HG03457 (cell line): ENCODE measurements at regions not wholly inside any gene's neighbourhood (a gene's known extent, or its start where the extent isn't known, plus 50 kb on each side); places are given as distances from the start of the nearest gene placed in this dataset.

Experiments
- ATAC-seq: cut with Tn5 transposase; IDR thresholded peaks from one replicate; pipeline ENCODE4 v1.9.1; 2021; ENCODE audit warnings: moderate number of reproducible peaks; ENCODE audit not compliant: unreplicated experiment

DNA sequence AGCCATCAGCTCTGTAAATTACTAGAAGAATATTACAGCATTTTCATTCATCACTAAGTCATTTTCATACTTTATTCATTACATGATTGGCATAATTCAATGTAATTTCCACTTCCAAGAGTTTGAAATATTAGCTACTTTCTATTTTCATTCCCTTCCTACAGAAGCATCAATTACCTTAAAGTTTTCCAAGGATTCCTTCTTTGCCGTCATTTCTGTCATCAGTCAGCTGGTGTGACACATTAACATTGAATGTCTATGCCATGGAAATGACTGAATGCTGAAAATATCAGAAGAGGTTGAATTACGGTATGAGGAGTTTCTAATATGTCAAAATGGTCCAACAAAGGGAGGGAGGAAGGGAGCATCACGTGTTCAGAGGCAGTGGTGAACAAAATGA lies 718.2 kb upstream of the GRM7 start:
- no peak for ATAC-seq

DNA sequence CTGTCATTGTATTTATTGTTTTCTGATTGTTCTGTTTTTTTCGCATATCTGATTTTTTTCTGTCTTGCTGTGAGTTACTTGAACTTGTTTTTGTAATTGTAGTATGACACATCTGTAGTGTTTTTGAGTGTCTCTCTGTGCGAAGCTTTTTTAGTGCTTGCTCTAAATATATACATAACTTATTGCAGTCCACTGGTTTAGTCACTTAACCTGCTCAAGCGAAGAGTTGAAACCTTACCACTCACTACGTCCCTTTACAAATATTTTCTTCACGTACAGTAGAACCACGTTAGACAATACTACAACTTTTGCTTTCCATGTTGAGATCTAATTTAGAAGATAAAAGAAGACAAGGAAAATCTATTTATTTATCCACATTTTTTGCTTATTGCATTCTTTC lies 713.0 kb upstream of the GRM7 start:
- ATAC-seq, result no peak

DNA sequence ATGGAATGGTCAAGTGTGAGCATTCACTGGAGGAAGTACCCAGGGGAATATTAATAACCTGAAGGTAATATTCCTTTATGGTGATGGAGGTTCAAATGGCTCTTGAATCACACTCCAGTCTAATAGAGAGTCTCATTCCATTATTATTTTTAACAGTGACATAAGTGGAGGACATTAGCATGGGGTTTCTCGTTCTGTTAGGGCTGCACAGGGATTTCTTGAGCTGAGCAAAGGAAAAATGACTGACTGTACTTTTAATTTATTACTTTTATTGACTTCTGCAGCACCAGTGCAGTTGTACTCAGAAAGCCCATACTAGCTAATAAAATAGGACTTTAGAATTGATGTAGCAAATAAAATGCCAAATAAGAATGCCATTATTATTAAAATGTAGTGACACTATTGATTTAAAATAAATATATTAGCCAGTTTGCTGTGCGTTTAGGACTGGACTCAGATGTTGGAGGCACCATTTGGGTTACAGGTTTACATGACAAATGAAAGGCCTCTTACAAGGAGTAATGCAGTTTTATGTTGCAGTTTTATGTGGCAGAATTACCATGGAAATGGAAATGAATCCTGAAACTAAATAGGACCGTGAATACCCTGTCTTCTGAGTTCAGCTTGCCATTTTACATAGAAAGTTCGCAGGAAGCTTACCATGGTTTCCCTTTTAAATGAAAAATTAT lies 705.1 kb upstream of the GRM7 start:
- ATAC-seq, result no peak

DNA sequence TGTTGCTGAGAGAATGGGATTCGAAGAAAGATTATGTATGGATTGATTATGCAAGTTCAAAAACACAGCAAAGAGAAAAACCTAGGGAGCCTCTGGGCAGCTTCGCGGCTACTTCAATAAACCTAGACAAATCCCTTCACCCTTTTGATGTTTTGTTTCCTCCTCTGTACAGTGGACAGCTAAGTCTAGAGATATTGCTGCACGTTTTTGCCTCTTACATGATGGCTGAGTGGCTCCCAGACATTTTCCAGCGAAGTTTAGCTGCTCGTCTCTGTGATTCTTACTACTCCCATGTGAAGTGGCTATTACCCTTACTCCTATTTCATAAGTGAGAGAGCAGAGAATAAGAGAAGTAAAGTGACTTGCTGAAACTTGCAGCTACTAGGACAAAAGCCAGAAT lies 695.0 kb upstream of the GRM7 start:
- no peak for ATAC-seq

DNA sequence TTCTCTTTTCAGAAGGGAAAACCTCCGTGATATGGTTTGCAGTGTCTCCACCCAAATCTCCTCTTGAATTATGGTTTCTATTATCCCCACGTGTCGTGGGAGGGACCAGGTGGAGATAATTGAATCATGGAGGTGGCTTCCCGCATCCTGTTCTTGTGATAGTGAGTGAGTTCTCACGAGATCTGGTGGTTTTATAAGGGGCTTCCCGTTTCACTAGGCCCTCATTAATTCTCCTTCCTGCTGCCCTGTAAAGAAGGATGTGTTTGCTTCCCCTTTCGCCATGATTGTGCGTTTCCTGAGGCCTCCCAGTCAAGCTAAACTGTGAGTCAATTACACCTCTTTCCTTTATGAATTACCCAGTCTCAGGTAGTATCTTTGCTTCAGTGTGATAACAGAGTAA lies 692.7 kb upstream of the GRM7 start:
- ATAC-seq, result no peak

DNA sequence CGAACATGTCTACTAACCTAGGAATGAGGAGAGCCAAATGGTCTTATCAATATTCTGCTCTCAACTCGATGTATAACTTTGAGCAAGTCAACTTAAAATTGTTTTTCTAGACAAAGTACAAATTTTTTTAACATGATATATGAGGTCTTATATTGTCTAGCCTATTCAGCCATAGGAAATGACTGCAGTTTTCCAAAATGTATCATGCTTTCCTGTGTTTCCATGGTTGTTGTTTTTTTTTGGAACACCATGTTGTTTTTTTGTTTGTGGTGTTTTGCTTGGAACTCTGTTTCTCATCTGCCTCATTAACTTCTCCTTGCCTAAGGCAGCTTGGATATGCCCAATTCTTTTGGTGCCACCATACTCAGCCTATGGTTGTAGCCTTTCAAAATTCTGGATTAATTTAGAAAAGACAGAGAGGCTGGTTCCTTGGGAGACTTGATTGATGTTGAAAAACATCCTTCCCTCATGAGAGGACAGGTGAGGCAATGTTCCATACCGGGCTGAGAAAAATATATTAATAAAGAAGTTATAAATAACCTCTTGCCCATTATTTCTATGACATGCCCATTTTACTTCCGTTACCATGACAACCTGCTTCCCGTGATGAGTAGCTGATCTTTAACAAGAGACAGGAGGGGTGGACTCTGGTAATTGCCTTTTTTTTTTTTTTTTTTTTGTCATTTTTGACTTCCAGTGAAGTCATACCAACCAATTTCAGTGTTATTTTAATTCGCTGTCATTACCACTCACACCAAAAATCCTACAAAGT lies 687.9 kb upstream of the GRM7 start:
- ATAC-seq, result no peak

DNA sequence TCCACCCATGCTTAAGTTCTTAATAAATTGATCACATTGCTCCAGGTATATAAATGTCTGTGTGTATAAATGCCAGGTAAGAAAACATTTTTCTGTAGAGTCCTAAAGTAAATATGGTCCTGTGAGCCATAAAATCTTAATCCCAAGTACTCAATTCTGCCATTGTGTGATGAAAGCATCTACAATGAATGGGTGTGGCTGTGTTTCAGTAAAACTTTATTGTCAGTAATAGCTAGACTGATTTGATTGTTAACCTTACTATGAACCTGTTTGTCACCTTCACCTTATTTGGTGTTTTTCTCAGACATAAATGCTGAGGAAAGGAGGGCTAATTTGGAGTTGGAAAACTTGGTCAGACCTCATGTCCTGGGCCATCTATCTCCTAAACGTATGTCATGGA lies 683.5 kb upstream of the GRM7 start:
- no peak for ATAC-seq

DNA sequence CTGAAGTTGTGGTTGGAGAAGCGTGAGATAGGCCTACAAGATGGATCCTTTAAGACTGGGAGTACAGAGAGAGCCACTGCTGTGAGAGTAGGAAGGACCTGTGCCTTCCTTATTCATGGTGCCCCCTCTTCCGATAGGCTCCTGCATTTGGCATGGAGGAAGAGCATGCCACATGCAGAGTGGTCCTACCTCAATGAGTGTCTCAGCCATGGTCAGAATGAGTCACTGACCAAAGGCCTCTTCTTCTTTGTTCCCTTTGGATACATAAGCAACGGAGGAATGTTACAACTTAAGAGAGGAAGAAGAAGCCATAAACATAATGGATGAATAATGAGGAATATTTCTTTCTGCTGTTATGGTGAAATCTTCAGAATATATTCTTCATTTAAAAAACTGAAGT lies 681.2 kb upstream of the GRM7 start:
- no peak for ATAC-seq

DNA sequence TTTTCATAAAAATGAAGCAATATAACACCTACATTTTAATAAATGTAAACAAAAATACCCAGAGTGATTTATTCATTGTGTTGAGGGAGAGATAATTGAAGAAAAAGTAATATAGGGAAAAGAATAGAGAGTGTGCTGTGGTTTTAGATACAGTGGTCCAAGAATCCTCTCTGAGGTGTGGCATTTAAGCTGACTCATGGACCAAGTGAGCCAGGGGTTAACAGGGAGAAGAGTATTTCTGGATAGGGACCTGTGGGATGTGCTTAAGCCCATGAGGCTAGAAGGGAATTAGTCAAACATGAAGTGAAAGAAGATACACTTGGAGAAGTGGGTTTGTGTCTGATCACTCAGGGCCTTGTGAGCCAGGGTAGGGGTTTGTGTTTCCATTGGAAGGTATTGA lies 680.7 kb upstream of the GRM7 start:
- no peak for ATAC-seq

DNA sequence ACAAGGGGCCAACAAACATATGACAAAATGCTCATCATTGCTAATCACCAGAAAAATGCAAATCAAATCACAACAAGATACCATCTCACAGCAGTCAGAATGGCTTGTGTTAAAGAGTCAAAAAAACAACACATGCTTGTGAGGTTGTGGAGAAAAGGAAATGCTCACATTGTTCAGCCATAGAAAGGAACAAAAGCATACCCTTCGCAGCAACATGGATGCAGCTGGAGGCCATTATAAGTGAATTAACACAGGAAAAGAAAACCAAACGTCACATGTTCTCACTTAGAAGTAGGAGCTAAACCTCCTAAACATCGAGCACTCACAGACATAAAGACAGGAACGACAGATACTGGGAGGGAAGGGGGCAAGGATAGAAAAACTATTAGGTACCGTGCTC lies 678.4 kb upstream of the GRM7 start:
- ATAC-seq, result no peak

DNA sequence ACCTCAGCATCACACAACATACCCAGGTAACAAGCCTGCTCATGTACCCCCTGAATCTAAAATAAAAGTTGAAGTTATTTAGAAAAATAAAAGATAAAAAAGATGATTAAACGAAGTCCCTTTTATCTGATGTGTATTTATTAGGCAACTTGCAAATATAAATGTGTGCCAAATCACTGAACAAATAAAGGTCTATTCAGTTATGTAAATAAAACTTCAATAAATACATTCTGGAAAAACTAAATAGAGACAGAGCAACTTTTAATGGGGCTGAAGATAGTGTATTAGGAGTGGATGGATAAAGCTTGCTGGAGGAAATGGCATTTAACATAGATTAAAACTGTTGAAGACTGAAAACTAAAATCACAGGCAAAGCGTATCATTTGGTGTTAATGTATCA lies 678.0 kb upstream of the GRM7 start:
- no peak for ATAC-seq

DNA sequence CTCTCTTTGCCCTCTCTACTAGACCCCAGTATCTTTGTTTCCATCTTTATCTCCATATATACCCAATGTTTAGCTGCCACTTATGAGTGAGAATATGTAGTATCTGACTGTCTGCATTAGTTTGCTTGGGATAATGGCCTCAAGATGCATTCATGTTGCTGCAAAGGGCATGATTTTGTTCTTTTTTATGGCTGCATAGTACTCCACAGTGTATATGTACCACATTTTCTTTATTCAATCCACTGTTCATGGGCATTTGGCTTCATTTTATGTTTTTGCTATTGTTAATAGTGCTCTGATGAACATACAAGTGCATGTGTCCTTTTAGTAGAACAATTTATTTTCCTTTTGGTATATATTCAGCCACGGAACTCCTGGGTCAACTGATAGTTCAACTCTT lies 671.5 kb upstream of the GRM7 start:
- ATAC-seq, result no peak

DNA sequence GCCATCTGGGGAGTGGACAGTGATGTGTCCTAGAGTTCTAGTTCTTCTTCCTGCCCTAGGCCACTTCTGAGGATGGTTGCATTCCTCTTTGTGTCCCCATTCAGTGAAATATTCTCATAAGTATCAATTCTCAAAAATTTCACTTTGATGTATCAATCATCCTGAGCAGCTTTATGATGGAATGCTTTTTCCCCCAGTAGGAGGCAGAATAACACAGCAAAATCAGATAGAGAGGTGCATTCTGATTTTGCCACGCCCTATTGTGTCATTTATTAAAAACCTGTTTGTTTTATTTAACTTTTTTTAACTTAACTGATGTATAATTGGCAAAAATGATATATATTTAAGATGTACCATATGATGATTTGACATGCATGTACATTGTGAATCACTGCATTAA lies 656.0 kb upstream of the GRM7 start:
- no peak for ATAC-seq

DNA sequence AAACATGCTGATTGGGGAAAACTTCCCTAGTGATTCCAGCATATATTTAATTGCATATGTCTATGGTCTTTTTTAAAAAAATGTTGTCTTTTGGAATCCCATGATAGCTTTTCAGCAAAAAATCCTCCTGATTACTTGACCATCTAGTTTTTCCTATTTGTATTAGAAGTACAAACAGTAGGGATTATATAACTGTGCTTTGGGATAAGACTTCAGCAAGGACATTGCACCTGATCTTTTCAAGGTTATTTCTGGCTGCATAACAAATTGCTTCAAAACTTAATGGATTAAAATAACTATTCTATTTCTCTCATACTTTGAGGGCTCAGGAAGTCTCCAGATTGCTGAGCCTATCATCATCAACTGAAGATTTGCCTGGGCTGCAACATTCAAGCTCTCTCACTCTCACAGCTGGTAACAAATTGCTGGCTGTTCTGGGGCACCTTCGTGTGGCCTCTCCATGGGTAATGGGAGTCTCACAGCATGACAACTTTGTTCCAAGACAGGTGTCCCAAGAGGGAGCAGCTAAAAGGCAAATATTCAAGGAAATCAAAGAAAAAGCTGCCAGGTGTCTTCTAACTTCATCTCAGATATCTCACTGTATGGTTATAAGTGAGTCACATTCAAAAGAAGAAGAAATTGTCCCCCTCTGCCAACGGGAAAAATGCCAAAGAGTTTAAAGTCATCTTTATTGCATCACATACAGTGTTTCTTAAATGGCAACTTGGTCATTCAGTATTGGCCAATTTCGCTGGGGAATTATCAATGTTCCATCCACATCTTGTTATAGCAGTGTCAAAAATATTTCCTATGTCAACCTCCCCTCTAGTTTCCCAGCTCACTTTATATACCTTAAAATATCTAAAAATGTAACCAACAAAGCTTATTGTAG lies 644.5 kb upstream of the GRM7 start:
- ATAC-seq, result no peak

DNA sequence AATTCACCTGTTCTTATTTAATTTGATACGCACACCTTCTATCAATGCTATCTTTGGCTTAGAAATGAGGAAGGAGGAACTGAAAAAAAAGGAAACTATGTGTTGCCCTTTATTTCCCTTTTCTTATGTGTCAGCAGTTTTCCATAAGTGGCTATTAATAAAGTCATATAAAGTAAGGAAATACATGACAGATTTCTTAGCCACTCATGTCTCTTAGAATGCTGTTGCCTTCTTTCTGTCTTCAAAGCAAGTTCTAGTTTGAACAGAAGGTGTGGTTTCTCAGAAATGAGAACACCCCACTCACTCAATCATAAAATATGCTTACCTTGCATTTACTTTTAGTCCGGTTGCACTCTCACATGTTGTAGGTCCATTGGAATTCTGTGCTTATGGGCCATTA lies 640.5 kb upstream of the GRM7 start:
- no peak for ATAC-seq

DNA sequence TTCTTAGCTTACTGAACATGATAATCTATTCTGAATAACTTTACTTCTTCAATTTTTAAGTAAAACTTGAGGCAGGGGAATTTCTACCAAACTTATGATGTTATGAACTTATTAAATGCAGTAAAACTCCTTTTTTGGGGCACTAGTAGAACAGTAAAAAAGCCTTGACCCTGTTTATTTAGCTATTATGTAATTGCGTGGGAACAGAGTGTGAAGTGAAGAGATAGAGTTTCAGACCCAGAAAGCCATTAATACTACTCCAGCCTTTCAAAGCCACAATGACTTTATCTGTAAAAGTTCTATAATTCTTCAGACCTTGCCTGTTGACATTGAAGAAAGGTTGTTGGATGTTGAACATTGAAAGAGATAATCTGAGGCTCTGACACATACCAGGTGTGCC lies 638.8 kb upstream of the GRM7 start:
- no peak for ATAC-seq

DNA sequence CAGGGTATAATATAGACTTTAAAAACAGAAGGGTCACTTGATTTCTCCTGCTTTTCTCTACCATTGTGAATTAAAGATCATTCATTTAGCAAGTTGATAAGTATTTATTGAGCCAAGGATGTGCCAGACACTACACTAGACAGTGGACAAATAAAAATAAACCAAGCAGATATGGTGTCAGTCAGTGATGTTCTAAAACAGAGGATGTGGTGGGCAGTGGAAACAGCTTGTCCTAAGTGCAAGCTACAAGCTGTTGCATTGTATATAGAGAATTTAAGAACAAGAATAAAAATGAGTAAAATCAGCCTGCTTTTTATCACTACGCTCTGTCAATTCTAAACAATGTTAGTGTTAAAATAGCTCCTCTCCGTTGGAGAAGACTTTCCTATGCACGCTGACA lies 637.3 kb upstream of the GRM7 start:
- ATAC-seq, result no peak

DNA sequence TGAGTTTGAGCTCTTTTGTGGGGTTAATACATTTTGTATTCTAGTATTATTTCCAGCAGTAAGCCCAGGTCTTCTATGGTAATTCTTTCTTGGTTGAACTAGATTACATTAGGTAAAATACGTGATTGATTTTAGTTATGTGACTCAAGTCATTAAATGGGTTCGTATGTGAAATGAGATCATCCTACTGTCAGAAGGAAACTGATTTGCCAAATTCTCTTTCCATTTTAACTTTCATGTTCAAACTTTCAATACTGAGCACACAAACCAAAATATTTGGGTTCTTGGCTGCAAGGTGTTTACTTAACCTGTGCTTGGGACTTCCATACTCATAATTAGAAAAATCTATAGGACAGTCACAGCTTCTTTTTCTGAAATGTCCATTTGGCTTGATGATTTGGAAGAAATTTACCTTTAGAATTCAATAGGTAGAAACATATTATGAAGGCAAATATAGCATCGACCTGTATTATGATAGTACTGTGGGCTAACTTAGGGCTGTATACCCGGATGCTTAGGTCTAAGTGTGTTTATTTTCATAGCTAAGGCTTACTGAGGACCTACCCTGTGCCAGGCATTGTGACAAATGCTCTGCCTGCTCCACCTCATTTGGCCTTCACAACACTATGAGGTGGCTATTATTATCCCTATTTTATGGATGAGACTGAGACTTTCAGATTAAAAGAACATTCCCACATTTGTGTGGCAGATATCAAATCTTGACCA lies 631.8 kb upstream of the GRM7 start:
- ATAC-seq, result no peak

DNA sequence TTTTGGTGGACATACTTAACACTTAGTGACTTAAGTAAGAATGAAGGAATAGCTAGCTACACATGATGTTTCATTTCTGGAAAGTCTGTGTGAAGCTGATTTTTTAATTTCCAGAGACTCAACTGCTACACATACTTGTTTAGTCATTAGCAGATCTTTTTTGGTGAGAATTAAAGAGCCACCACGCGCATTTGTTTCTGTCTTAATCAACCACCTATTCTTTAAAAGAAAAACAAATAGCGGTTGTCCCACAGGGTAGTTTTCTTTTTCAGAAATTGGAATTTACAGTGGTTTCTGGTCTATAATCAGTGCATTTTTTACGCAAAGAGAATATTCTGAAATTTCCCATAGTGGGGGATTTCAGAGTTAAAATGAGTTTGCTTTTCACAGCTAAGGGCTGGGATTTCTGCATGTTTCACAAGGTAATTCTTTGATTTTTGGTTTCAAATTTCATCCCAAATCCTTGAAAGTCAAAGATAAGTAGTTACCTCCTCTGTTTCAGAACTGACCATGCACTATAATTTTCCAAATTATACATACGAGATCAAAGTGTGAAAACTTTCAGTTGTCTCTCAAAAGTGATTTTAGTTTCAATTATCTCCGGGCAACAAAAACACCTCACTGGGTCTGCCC lies 631.0 kb upstream of the GRM7 start:
- no peak for ATAC-seq

DNA sequence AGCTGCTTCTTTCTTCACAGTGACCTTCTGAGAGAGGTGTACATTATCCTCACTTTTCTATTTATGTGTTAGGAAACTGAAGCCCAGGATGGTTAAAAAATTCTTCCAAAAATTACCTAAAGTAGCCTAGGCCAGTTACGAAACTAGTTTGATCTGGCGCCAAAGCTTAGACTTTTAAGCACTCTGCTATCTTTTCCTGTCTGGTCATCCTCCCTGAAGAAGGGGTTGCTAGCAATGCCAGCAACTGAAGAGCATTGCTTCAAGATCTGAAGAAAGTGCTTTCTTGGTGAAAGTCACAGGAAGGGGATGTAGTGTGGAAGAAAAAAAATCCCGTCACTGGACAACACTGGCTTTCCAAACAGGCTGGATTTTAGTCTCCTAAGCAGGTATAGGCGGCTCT lies 618.8 kb upstream of the GRM7 start:
- ATAC-seq, result no peak

DNA sequence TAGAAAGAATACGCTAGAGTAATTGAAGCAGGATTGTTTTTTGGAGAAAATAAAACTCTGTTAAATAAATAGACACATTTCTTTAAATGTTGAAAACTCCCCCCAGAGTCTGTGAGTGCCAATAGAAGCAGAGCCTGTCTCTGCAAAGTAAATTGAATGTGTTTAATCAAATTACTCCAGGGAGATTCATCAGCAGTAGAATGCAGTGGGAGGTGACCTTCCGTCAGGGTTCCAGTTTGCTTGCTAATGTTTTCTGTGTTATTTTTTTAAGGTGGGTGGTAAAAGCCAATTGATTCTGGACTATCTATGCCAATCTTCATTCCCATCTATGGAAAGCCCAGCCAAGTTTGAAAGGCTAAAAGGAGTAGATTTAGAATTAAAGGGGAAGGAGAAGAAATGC lies 612.4 kb upstream of the GRM7 start:
- ATAC-seq, result no peak
